ENCODE measurements at regions not wholly inside any gene's neighbourhood (a gene's known extent, or its start where the extent isn't known, plus 50 kb on each side); places are given as distances from the start of the nearest gene placed in this dataset.

- Histone ChIP-seq H3K79me2 (ENCODE audit: insufficient read depth, low read length) (no peaks in the 10 kb centered on the region), H3K4me2 (ENCODE audit: low read depth, low read length, poor library complexity, severe bottlenecking) (no peak overlapping the region), H3K4me3 (ENCODE audit: low read length, poor library complexity, severe bottlenecking) (no peak overlapping the region), H4K20me1 (ENCODE audit: insufficient read depth, low read length, poor library complexity, severe bottlenecking) (no peaks in the 10 kb centered on the region), H3K9me3 (ENCODE audit: insufficient read depth, low read depth, low read length) (no peaks in the 10 kb centered on the region), H3K9me2 (replicated peaks; ENCODE audit: low read depth, low read length) (no peaks in the 10 kb centered on the region), H2AFZ (ENCODE audit: low read length) (no peak overlapping the region), H3K27me3 (ENCODE audit: insufficient read depth, low read length, poor library complexity, severe bottlenecking) (no peaks in the 10 kb centered on the region), H3K4me1 (ENCODE audit: insufficient read depth, low read length, poor library complexity, severe bottlenecking) (no peaks in the 10 kb centered on the region), H3K9ac (ENCODE audit: low read depth, low read length, poor library complexity, severe bottlenecking) (no peak overlapping the region), H3K36me3 (ENCODE audit: insufficient read depth, low read length) (no peaks in the 10 kb centered on the region), H3F3A (ENCODE audit: low read depth) (no peaks in the 10 kb centered on the region)
- TF ChIP-seq EZH2phosphoT487 (IDR thresholded peaks at IDR 0.05; ENCODE audit: borderline replicate concordance) (no peak), CTCF (conservative IDR thresholded peaks at IDR 0.05; ENCODE audit: low read length) (no peak)
Measured at GRCh38 chr4:15254236-15254880, 173.5 kb upstream of the C1QTNF7 start.

GRCh38 chr4:15255537-15255936 lies 172.3 kb upstream of the C1QTNF7 start:
- H3K9ac ChIP-seq (ENCODE audit: low read depth, low read length, poor library complexity, severe bottlenecking), result no peak overlapping the region
- TF ChIP-seq EZH2phosphoT487 (IDR thresholded peaks at IDR 0.05; ENCODE audit: borderline replicate concordance), result no peak
- TF ChIP-seq CTCF (conservative IDR thresholded peaks at IDR 0.05; ENCODE audit: low read length), result no peak
- no peaks in the 10 kb centered on the region for H3K9me3 ChIP-seq (ENCODE audit: insufficient read depth, low read depth, low read length)
- no peaks in the 10 kb centered on the region for H3K27me3 ChIP-seq (ENCODE audit: insufficient read depth, low read length, poor library complexity, severe bottlenecking)
- H3F3A ChIP-seq (ENCODE audit: low read depth), result no peaks in the 10 kb centered on the region
- H3K4me2 ChIP-seq (ENCODE audit: low read depth, low read length, poor library complexity, severe bottlenecking), result no peak overlapping the region
- H2AFZ ChIP-seq (ENCODE audit: low read length), result no peak overlapping the region
- H3K4me3 ChIP-seq (ENCODE audit: low read length, poor library complexity, severe bottlenecking), result no peak overlapping the region
- no peaks in the 10 kb centered on the region for H3K79me2 ChIP-seq (ENCODE audit: insufficient read depth, low read length)
- no peaks in the 10 kb centered on the region for H3K9me2 ChIP-seq (replicated peaks; ENCODE audit: low read depth, low read length)
- H4K20me1 ChIP-seq (ENCODE audit: insufficient read depth, low read length, poor library complexity, severe bottlenecking), result no peaks in the 10 kb centered on the region
- no peaks in the 10 kb centered on the region for H3K36me3 ChIP-seq (ENCODE audit: insufficient read depth, low read length)
- H3K4me1 ChIP-seq (ENCODE audit: insufficient read depth, low read length, poor library complexity, severe bottlenecking), result no peaks in the 10 kb centered on the region

GRCh38 chr4:15260758-15261157 lies 167.1 kb upstream of the C1QTNF7 start:
- Histone ChIP-seq H4K20me1 (ENCODE audit: insufficient read depth, low read length, poor library complexity, severe bottlenecking) (no peaks in the 10 kb centered on the region), H3K4me1 (ENCODE audit: insufficient read depth, low read length, poor library complexity, severe bottlenecking) (no peaks in the 10 kb centered on the region), H3K79me2 (ENCODE audit: insufficient read depth, low read length) (no peaks in the 10 kb centered on the region), H3K9me3 (ENCODE audit: insufficient read depth, low read depth, low read length) (no peaks in the 10 kb centered on the region; the same call in 1 of the 2 replicates), H3K9ac (ENCODE audit: low read depth, low read length, poor library complexity, severe bottlenecking) (no peak overlapping the region), H3K4me3 (ENCODE audit: low read length, poor library complexity, severe bottlenecking) (no peak overlapping the region), H3F3A (ENCODE audit: low read depth) (no peaks in the 10 kb centered on the region), H2AFZ (ENCODE audit: low read length) (no peak overlapping the region), H3K9me2 (replicated peaks; ENCODE audit: low read depth, low read length) (no peaks in the 10 kb centered on the region), H3K27me3 (ENCODE audit: insufficient read depth, low read length, poor library complexity, severe bottlenecking) (no peaks in the 10 kb centered on the region), H3K36me3 (ENCODE audit: insufficient read depth, low read length) (no peaks in the 10 kb centered on the region), H3K4me2 (ENCODE audit: low read depth, low read length, poor library complexity, severe bottlenecking) (no peak overlapping the region)
- no peak for TF ChIP-seq EZH2phosphoT487 (IDR thresholded peaks at IDR 0.05; ENCODE audit: borderline replicate concordance)
- TF ChIP-seq CTCF (conservative IDR thresholded peaks at IDR 0.05; ENCODE audit: low read length), result no peak
